HPDE6-E6E7 (cell line): ENCODE measurements at regions not wholly inside any gene's neighbourhood (a gene's known extent, or its start where the extent isn't known, plus 50 kb on each side); places are given as distances from the start of the nearest gene placed in this dataset.
"Not testable (repeated sequence)": the region's sequence is repeated elsewhere in the genome, so short reads cannot be mapped to it uniquely, and the experiment has no call there.

Source experiments
- DNase-seq: peaks from one replicate; pipeline ENCODE4 v3.0.0; 2011; ENCODE audit warnings: missing footprints; ENCODE audit errors: extremely low spot score

DNA sequence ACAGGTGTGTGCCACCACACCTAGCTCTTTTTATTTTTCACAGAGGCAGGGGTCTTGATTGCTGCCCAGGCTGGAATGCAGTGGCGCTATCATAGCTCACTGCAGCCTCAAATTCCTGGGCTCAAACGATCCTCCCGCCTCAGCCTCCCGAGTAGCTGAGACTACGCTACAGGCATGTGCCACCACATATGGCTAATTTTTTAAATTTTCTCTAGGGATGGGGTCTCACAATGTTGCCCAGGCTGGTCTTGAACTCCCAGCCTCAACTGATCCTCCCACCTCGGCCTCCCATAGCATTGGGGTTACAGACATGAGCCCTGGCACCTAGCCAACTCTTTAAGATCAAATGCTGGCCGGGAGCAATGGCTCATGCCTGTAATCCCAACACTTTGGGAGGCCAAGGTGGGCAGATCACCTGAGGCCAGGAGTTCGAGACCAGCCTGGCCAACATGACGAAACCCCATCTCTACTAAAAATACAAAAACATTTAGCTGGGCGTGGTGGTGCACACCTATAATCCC lies 50.6 kb upstream of the MYL10 start:
- not testable (repeated sequence) for DNase-seq

DNA sequence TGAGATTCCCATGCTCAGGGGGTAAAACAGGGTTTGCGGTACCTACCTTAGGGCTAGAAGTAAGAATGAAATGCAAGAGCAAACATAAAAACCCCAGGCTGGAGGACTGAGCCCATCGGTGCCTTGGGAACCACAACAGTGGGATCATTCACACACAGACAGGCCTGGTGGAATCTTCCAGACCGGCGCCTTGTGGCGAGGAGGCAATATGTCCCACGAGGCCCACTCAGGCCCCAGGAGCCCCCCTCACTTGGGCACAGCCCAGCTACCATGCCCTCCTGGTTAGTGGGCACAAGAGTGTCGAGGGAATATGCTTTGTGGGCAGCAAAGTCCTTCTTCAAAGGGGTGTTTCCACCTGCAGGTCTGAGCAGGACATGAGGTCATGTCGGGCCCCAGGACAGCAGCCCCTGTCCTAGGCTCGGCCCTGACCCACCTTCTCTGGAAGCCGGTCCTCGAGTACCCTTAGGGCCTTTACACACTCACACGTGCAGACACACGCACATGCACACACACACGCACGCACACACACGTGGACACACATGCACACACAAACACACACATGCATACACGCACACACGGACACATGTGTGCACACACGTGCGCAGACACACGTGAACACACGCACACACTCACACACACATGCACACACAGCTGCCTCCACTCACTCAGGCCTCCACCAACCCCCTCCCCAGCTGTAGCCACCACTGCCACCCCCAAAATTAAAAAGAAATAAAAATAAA lies 51.5 kb upstream of the MYL10 start:
- DNase-seq, result no peak

DNA sequence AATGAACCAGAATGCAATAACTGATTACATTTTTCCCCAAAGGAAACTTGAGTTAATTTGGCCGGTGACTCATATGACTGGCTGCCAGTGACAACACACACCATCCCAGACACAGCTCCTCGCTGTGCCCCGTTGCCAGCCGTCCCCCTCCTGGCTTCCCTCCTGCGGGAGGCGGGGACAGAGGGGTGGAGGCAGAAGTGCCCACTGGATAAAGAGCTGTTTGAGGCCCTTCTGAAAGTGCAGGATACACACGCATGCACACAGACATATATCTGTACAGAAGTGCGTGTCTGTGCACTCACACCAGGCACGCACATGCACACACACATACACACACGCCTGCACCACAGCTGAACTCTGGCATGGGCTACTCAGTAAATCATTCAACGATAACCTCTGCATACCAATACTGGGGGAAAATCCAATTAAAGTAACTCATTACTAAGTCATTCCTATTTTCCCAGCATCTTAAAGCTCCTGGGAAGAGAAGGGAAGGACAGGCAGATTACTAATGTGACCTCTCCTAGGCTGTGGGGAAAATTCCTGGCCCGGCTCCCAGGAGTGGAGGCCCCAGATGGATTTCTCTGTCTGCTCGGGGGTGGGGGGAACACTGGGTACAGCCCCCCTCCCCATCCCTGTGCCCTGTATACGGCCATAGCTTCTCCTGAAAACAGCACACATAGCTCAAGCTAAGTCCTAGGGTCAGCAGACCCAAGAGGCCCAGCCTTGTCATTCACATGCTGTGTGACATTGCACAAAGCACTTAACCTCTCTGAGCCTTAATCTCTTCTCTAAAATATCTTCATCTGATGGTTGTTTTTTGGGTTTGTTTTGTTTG lies 52.3 kb upstream of the MYL10 start:
- DNase-seq, result peak; percentile 72

DNA sequence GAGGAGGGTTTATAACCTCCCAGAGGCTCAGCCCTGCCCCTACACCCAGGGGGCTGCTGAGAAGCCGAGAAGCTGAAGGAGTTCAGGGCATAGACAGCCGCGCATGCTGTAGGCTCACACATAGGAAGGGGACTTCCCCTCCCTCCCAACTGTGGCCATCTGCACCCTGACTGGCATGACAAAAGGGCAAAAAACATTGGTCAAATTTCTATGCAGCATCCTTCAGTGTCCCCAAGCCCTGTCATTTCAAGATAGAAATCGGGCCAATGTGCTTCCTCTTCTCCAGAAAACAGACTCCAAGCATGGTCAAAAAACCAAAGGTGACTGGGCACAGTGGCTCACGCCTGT lies 55.9 kb upstream of the MYL10 start:
- no peak for DNase-seq

DNA sequence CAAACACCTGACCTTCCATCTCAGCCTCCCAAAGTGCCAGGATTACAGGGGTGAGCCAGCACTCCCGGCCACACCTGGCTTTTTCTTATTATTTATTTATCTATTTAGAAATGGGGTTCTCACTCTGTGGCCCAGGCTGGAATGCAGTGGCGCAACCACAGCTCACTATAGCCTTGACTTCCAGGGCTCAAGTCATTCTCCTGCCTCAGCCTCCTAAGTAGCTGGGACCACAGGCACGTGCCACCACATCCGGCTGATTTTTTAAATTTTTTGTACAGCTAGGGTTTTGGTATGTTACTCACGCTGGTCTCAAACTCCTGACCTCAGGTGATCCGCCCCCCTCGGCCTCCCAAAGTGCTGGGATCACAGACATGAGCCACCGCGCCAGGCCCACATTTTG lies 56.9 kb upstream of the MYL10 start:
- no peak for DNase-seq

DNA sequence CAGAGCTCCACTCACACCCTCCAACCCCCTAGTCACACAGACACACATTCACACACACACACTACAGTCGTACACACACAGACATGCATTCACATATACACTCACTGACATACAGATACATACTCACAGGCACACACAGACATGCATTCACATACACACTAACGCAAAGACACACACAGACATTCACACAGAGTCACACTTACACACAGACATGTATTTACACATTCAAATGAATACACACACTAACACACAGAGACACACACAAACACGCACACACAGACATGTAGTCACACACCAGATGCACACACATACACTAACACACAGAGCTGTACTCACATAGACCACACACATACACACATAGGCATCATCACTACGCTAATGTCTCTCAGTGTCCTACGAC lies 58.0 kb upstream of the MYL10 start:
- no peak for DNase-seq

DNA sequence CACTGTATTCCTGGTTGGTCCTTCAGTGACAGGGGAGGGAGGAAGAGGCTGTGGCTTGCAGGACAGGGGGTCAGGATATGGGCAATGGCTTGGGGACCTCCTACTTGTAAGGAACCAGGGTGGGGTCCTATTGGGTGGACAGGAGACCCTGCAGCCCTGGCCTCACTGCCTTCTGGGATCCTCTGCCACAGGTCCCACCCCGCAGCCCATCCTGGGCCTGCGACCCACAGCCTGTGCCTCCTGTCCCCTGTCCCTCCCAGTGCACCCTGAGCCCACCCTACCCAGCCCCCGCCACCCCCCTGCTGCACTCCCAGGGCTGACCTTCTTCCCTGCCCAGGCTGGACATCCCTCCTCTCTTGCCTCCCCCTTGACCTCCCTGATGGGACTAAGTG lies 58.7 kb upstream of the MYL10 start:
- DNase-seq, result no peak

DNA sequence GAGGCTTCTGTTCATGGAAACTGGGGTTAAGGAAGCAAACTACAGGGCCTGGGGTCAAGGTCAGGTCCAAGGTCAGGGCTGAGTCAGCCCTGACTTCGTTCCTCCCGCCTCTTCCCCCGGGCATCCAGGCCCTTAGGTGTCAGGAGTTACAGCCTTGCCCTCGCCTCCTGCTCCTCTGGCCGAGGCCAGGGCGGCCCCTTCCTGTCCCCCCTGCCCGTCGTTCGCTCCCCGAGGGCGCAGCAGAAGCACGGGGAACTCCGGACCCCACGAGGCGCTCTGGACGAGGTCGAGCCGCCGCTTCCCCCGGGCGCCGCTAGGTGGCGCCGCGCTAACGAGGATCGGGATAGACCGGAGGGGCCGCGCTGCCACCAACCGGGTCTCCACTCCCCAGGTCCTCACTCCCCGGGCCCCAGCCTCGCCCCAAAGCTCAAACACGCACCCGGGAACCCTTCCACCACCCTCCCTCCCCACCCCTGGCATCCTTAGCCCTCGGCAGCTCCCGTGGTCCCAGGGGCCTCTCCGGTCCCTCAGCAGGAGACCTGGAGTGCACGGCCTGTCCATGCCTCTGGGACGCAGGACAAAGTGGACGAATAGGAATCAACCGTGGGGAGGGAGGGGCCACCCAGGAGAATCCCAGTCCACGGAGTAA lies 59.2 kb upstream of the MYL10 start:
- peak; percentile 61 for DNase-seq

DNA sequence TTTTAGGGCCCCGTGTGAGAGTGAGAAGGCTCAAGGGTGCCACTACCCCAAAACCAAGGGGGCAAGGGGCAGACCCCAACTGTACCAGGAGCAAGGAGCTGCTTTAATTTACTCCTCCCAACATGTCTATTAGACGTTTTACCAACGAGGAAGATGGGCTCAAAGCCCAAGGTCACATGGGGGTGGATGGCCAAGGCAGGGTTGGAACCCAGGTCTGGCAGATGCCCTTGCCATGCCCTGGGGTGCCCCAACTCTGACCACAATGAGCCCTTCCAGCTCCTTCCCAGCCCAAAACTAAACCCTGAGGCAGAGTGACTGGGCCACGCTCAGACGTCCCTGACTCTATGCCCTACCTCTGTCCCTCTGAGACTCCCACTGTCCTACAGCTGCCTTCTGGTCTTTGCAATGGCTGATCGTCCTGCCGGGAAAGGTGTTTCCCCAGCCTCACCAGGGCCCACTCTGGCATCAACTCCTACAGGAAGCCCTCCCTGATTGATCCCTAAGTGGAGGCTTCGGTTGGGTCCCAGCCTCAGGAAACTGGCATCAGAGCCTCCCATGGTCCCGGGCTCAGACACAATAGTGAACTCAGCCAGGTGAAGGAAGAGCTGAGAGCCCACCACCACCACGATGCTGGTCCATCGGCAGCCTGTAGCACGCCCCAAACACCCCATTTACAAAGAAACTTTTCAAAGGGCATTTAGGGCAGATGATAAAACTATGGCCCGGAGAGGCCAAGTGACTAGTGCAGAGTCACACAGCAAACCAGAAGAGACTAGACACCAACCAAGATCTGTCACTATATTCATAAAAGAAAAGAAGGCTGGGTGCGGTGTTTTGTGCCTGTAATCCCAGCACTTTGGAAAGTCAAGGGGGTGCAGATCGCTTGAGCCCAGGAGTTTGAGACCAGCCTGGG lies 60.2 kb upstream of the MYL10 start:
- DNase-seq, result no peak

DNA sequence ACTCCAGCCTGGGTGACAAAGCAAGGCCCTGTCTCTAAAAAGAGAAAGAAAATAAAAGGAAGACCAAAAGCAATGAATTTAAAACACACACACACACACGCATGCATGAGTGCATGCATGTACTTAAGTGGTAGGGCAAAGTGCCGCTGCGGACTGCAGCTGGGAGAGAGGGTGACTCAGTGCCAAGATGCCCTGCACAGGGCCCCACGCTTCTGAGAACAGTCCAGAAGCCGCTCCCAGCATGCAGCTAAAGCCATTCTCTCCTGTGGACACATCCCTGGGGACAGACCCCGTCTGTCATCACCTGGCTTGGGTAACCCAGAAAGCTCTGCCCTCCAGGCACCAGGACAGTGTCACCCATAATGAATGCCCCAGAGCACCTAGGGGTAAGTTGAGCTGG lies 61.0 kb upstream of the MYL10 start:
- no peak for DNase-seq

DNA sequence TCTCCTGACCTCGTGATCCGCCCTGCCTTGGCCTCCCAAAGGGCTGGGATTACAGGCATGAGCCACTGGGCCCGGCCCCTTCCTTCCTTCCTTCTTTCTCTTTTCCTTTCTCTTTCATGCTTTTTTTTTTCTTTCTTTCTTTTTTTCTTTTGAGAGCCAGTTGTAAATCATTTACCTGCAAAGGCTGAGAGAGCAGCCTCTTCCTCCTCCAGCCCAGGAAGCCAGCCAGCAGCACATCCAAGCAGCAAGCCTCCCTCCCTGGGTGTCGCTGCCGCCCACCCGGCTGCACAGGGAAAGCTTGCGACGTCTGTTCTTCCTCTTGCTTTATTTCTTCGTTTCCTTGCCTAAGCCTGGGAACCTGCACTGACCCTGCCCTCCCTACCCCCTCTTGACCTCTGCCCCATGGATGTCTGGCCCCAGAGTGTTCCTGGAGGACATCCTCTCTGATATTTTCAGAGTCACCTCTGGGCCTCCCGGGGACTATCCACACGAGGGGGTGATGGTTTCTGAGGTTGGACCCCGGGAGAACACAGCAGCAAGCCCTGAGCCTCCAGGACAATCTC lies 62.8 kb upstream of the MYL10 start:
- DNase-seq, result no peak

DNA sequence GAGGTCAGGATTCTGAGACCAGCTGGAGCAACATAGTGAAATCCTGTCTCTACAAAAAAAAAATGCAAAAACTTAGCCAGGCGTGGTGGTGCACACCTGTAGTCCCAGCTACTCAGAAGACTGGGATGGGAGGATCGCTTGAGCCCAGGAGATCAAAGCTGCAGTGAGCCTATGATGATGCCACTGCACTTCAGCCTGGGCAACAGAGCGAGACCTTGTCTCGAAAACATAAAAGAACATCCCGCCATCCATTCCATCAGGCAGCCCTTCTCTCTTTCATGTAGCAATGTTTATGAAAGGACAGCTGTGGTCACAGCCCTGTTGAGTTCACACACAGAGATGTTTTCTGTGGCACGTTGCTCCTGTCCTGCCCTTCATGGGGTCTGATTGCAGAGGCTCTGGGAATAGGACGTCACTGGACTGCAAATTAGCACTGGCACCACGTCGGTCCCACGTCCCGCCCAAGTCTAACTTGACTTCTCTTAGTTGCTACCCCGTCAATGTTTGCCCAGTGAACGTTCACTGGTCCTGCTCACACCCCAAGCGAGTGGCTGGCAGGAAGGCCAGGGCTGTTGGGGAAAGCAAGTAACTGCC lies 64.5 kb upstream of the MYL10 start:
- DNase-seq, result no peak

DNA sequence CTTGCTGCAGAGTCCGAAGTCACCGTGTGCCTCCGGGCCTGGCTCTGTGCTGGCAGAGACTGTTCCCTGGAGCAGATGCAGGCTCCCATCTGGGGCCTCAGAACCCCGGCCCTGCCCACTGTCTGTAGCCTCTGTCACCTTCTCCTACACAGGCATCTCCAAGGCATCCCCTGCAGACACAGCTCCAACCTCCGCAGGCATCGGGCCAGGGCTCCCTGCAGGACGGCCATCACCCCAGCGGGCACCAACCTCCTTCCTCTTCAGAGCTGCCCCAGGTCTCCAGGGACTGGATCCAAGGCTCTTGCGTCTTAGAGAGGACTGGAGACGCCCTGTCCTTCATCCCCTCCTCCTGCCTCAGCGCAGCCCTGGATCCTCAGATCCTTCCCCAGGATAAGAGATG lies 69.9 kb upstream of the MYL10 start:
- DNase-seq, result no peak

DNA sequence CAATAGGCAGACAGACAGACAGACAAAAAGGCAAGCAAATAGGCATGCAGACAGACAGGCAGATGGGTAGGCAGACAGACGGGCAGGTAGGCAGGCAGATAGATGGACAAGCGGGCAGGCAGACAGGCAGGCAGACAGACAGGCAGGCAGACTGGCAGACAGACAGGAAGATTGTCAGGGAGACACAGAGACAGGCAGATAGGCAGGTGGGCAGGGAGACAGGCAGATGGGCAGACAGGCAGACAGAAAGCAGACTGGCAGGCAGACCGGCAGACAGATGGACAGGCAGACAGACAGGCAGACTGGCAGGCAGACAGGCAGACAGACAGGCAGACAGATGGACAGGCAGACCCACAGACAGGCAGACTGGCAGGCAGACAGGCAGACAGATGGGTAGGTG lies 70.3 kb upstream of the MYL10 start:
- DNase-seq, result no peak

DNA sequence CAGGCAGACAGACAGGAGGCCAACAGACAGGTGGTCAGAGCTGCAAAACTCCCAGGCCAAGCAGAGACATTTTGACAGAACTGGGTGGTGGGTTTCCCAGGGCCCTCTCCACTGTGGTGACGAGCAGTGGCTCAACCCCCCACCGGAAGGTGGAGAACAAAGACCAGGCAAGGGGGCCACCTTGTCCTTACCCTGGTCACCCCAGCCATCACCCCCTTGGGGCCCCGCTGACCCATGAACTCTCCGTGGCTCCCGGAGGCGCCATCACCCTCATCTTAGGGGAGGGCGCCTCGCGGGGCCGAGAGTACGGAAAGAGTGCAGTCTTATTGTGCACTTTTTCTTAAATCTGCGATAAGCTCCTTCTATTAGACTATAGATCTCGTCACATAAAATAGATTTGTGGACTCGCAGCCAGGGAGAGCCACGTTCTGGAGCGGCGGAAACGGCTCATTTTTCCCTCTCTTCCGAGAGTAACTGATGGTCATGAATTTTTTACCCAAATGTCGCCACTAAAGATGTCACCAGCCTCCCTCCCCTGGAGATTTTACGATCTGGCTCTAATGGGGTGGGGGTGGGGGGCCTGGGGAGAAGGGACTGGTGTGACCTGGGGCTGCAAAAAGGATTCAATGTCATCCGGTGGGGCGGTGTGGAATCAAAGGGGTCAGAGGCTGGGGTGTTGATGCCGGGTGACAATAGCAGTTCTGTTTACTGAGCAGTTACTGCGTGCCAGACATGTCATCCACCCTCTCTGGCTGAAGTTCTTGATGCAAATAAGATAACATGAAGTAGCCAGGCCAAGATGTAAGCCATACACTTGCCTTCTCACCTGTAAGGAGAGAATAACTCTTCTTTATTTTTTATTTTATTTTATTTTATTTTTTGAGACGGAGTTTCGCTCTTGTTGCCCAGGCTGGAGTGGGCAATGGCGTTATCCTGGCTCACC lies 71.1 kb upstream of the MYL10 start:
- no peak for DNase-seq

DNA sequence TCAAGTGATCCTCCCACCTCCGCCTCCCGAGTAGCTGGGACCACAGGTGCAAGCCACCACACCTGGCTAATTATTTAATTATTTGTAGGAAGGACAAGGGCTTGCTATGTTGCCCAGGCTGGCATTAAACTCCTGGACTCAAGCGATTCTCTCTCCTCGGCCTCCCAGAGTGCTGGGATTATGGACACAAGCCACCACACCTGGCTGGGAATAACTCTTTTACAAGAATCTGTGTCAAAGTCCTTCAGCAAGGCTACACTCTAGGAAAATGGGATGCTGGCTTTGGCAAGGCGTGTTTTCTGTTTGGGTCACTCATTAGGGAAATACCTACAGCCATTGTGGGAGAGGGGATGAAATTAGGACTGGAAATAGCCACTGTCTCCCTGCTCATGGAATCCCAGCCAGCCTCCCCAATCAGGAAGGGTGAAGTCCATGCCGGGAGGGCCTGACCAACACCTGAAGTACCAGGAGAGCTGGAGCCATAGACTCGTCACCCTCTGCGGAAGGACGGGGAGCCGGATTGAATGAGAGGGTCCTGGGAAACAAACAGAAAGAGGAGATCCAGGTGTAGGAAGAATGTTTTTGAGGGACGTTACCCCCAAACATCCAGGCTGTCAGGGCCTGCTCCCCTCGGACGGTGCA lies 72.2 kb upstream of the MYL10 start:
- no peak for DNase-seq

DNA sequence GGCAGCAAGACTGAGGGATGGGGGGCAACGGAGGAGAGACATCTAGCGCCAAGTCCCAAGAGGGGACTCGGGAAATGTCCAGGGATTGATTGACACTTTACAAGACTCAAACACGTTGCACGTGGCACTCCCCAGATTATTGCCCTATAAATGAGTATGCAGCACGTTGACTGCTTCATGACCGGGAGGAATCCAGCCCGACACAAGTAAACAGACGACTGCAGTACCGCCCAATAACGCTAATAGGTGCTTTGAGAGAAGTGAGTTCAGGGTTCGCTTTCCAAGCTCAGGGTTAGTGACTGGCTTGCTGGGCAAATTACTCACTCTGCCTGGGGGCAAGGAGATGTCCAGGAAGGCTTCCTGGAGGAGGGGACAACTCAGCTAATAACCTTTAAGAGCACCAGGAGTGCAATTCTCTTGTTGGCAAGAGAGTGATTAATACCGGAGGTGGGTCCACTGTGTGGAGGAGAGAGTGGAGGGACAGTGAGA lies 73.3 kb upstream of the MYL10 start:
- DNase-seq, result no peak

DNA sequence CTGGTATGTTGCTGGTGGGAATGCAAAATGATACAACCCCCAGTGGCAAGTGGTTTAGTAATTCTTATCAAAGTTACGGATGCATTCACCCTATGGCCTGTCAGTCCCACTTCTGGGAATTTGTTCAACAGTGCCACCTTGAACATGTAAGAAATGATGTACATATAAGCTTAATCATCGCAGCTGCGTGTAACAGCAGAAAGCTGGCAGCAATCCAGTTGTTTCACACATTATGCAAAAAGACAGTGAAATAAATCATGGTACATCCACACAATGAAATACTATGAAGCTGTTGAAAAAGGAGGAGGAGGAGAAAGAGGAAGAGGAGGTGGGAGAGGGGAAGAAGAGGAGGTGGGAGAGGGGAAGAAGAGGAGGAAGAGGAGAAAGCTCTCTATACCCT lies 76.2 kb upstream of the MYL10 start:
- DNase-seq, result no peak

DNA sequence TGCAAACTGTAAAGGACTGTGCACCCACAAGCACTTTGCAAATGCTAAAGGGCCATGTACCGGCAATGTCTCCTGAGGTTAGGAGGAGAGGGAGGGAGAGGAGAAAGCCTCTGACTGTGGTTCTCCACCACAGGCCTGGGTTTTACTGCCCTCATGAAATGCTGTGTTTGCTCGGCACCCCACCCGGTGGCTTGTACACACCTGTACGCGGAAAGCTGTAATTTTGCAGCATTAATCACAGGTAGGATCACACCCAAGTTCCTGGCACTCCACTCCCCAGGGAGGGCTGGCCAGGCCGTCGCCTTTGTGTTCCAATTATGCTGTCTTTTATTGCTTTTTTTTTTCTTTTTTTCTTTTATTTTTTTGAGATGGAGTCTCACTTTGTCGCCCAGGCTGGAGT lies 78.5 kb upstream of the MYL10 start:
- no peak for DNase-seq
